Heart left ventricle (tissue), 16 donors: ENCODE measurements at regions not wholly inside any gene's neighbourhood (a gene's known extent, or its start where the extent isn't known, plus 50 kb on each side); places are given as distances from the start of the nearest gene placed in this dataset.

Experiments used
- ATAC-seq, 4 donors: fragments of 200-7000 bp; cut with Tn5 transposase; one replicate each; pipeline ENCODE4 v1.9.1; 2020 to 2022; ENCODE audit warnings: moderate library complexity in 4 of 4, mild to moderate bottlenecking in 3 of 4, moderate number of reproducible peaks in 1 of 4
- DNase-seq, 5 donors: peaks; one replicate each; pipeline ENCODE4 v3.0.0-alpha.2; 2020
- H3K27ac ChIP-seq, 12 donors: fragments of 200-600 bp; sonication (generic) in 4 of 12; one replicate each; pipeline versions ENCODE4 v1.5.0 to v1.8.0; 2016 to 2022; ENCODE audit warnings: mild to moderate bottlenecking in 2 of 12
- H3K27me3 ChIP-seq, 9 donors: fragments of 200-600 bp; sonication (generic) in 2 of 9; one replicate each; pipeline versions ENCODE4 v1.5.1 to v1.8.0; 2016 to 2022; ENCODE audit warnings: mild to moderate bottlenecking in 3 of 9
- H3K36me3 ChIP-seq, 9 donors: fragments of 200-600 bp; sonication (generic) in 2 of 9; one replicate each; pipeline versions ENCODE4 v1.5.0 to v1.8.0; 2018 to 2022; ENCODE audit warnings: mild to moderate bottlenecking in 2 of 9
- H3K4me1 ChIP-seq, 12 donors: fragments of 200-600 bp; sonication (generic) in 4 of 12; one replicate each; pipeline versions ENCODE4 v1.5.0 to v1.8.0; 2016 to 2022; ENCODE audit warnings: mild to moderate bottlenecking in 3 of 12
- H3K4me3 ChIP-seq, 12 donors: fragments of 200-600 bp; sonication (generic) in 4 of 12; one replicate each; pipeline versions ENCODE4 v1.5.0 to v1.8.0; 2017 to 2022; ENCODE audit warnings: mild to moderate bottlenecking in 9 of 12, moderate library complexity in 4 of 12
- H3K9me3 ChIP-seq, 12 donors: fragments of 200-600 bp; sonication (generic) in 4 of 12; one replicate each; pipeline versions ENCODE4 v1.5.0 to v1.8.0; 2016 to 2022; ENCODE audit warnings: mild to moderate bottlenecking in 1 of 12
- POLR2A ChIP-seq, 2 donors: fragments of 450-650 bp; IDR thresholded peaks; one replicate each; pipeline ENCODE4 v1.6.1; 2017; ENCODE audit warnings: antibody characterized with exemption in 2 of 2, mild to moderate bottlenecking in 2 of 2, moderate library complexity in 2 of 2
- WGBS, 4 donors: extraction: QIAGEN DNeasy Blood & Tissue Kit in 2 of 4; methylation state at CpG; one replicate each; pipeline versions ENCODE4 v1.1.5 to v1.1.7; 2013 to 2018; 5-methylcytosine and 5-hydroxymethylcytosine counted together
- intact Hi-C, 10 donors: fragments of 100-400 bp; cut with DNase I; formaldehyde crosslinking; loops; one replicate each; pipeline versions ENCODE4 v1.11.1 to v1.14.2; 2022
- TF ChIP-seq, protein P1 (sequence below), 12 donors: fragments of 200-600 bp; sonication (generic) in 4 of 12; IDR thresholded peaks; one replicate each; pipeline versions ENCODE4 v1.5.0 to v1.8.0; 2018 to 2022; ENCODE audit warnings: antibody characterized with exemption in 12 of 12, mild to moderate bottlenecking in 5 of 12
- donor health status: ischemic (EF 13 %, LVEDD 7.1; RV severe dilation, severe dysfunction).
- donor health status: healthy with polysubstance abuse.
- donor health status: DM: no; HTN: yes; CAD: no.
- donor health status: DM: no; HTN: no; CAD: no.
- donor health status: ischemic (EF 25% LVEDD 6.9; RV normal size, moderate dysfunction).
- donor health status: ischemic (EF 25% LVEDD 5.7; RV mildly dilated, moderate dysfunction).
- donor health status: healthy.
- donor health status: DM: yes; HTN: yes; CAD: no.
- donor health status: ischemic (EF 35%, LVEDD 5.7; RV mildly dilated, moderate dysfunction).
- donor health status: nonischemic (EF 11% LVEDD 7.7; RV severe dilation, severe dysfunction).
- donor health status: DM: yes; HTN: yes; CAD: no.
- donor health status: PGD.
- donor health status: ischemic (EF 29% LVEDD 5.4; RV normal size, mild dysfunction).
- donor health status: nonischemic (EF 23%, LVEDD 6.1; RV moderate dilation, normal function).

DNA sequence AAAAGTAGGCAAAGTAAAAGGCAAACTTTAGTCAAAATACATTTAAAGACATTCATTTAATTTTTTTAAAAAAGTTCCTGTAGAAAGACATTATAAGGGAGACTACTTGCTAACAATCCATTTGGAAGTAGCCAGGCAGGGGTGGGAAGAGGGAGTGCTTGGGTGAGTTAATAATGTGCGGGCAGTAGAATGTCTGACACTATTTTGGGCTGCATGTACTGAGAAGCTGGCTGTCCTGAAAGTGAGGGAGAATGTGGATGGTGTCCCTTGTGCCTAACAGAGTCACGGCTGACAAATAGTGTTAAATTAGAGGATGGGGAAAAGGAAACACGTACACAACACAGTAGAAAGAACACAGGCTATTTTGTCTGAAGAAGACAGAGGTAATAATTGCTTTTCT, 142.5 kb downstream of the LCA5 start:
- intact Hi-C loops = no loop called here
- TF ChIP-seq POLR2A (IDR thresholded peaks at IDR 0.05) = no peak
- TF ChIP-seq, protein P1, sequence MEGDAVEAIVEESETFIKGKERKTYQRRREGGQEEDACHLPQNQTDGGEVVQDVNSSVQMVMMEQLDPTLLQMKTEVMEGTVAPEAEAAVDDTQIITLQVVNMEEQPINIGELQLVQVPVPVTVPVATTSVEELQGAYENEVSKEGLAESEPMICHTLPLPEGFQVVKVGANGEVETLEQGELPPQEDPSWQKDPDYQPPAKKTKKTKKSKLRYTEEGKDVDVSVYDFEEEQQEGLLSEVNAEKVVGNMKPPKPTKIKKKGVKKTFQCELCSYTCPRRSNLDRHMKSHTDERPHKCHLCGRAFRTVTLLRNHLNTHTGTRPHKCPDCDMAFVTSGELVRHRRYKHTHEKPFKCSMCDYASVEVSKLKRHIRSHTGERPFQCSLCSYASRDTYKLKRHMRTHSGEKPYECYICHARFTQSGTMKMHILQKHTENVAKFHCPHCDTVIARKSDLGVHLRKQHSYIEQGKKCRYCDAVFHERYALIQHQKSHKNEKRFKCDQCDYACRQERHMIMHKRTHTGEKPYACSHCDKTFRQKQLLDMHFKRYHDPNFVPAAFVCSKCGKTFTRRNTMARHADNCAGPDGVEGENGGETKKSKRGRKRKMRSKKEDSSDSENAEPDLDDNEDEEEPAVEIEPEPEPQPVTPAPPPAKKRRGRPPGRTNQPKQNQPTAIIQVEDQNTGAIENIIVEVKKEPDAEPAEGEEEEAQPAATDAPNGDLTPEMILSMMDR (IDR thresholded peaks at IDR 0.05) = no peak
- no peak for DNase-seq
- Histone ChIP-seq H3K27me3 (no peaks in the 10 kb centered on the region), H3K4me3 (no peak overlapping the region), H3K4me1 (peaks cover 0 to 6% (median 0%) of the 10 kb centered on the region in 12 donors), H3K36me3 (no peaks in the 10 kb centered on the region), H3K9me3 (no peaks in the 10 kb centered on the region), H3K27ac (no peak overlapping the region)
- WGBS, 4 donors = 44 to 72% (median 57%) methylated on average over 3 of the region's 3 CpGs
- peak; percentile 54 to 91 (median 86) for ATAC-seq

DNA sequence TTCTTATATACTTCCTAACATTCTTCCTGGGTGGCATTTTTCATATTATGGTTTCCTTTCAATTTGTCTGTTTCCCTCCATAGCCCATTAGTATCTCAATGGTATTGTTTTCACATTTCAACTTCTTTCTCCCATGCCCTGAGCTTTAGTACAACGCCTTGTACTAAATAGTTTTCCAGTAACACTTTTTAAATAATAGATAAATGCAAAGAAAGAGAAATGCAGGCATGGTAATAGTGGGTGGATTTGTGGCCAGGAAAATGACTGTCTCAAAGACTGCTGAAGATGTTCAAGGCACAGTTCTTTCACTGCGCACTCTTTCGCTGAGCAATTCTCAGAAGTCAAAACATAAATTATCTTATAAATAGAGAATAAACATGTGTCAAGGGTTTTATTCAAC, 145.1 kb downstream of the LCA5 start:
- Histone ChIP-seq H3K4me3 (no peak overlapping the region), H3K36me3 (no peaks in the 10 kb centered on the region), H3K4me1 (peaks cover 0 to 6% (median 0%) of the 10 kb centered on the region in 12 donors), H3K27me3 (no peaks in the 10 kb centered on the region), H3K9me3 (no peaks in the 10 kb centered on the region), H3K27ac (no peak overlapping the region)
- 92 to 98% (median 96%) methylated on average over 3 of the region's 3 CpGs for WGBS, 4 donors
- intact Hi-C loops = no loop called here
- ATAC-seq = no peak
- TF ChIP-seq POLR2A (IDR thresholded peaks at IDR 0.05) = no peak
- TF ChIP-seq, protein P1 (IDR thresholded peaks at IDR 0.05) = no peak
- no peak for DNase-seq

DNA sequence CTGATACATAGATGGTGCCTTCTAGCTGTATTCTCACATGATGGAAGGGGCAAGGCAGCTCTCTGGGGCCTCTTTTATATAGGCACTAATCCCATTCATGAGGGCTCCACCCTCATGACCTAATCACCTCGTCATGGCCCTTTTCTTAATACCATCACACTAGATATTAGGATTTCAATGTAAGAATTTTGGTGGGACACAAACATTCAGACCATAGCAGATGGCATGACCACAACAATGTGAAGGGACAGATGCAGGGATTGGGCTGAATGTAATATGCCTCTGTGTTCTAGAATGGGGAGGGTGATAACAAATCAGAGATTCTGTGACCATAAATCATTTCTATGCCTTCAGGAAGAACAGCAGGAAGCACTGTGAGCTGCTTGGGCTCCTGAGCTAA, 145.8 kb downstream of the LCA5 start:
- intact Hi-C loops = no loop called here
- WGBS, 4 donors = 38 to 91% (median 78%) methylated on average over 1 of the region's 1 CpG

DNA sequence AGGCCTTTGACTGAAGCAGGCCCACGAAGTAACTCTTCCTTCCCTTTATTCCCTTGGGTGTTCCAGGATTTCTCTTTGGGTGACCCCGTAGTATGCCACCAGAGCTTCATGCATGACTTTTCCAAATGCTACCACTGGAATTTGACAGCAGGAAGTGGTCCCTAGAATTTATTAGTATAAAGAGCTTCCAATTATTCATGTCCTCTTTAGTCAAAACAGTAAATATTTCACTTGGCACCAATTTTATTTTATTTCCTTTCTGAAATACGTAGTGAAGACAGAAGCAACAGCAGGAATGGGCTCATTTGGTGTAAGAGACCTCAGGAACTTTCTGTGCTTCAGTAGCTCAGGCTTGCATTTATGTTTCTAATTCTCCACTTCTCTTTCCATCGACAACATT, 151.3 kb downstream of the LCA5 start:
- ATAC-seq (peak in 2 of 4 donors; percentile 13 to 41), DNase-seq (no peak)

More for the DNA sequence above, 145.8 kb downstream of the LCA5 start:
- DNase-seq = no peak
- Histone ChIP-seq H3K4me3 (no peak overlapping the region), H3K9me3 (no peaks in the 10 kb centered on the region), H3K27me3 (no peaks in the 10 kb centered on the region), H3K27ac (no peak overlapping the region), H3K4me1 (peaks cover 0 to 7% (median 0%) of the 10 kb centered on the region in 12 donors), H3K36me3 (no peaks in the 10 kb centered on the region)
- no peak for TF ChIP-seq POLR2A (IDR thresholded peaks at IDR 0.05)
- TF ChIP-seq, protein P1 (IDR thresholded peaks at IDR 0.05) = no peak
- no peak for ATAC-seq

More for the DNA sequence above, 151.3 kb downstream of the LCA5 start:
- H3K27ac ChIP-seq = peak overlapping the region in 3 of 12 donors; percentile 5 to 32 (median 9)
- intact Hi-C loops = no loop called here
- no peaks in the 10 kb centered on the region for H3K27me3 ChIP-seq
- H3K9me3 ChIP-seq = no peaks in the 10 kb centered on the region
- no peak overlapping the region for H3K4me3 ChIP-seq
- TF ChIP-seq POLR2A (IDR thresholded peaks at IDR 0.05) = no peak
- TF ChIP-seq, protein P1 (IDR thresholded peaks at IDR 0.05) = no peak
- 40 to 57% (median 47%) methylated on average over 4 of the region's 4 CpGs for WGBS, 4 donors
- H3K4me1 ChIP-seq = peaks cover 0 to 21% (median 2%) of the 10 kb centered on the region in 12 donors
- H3K36me3 ChIP-seq = no peaks in the 10 kb centered on the region
